ENCODE measurements at regions not wholly inside any gene's neighbourhood (a gene's known extent, or its start where the extent isn't known, plus 50 kb on each side); places are given as distances from the start of the nearest gene placed in this dataset.

GRCh38 chr15:95830281-95830680 lies 500.2 kb upstream of the NR2F2 start:
- intact Hi-C loops (cut with DNase I), result no loop called here

DNA sequence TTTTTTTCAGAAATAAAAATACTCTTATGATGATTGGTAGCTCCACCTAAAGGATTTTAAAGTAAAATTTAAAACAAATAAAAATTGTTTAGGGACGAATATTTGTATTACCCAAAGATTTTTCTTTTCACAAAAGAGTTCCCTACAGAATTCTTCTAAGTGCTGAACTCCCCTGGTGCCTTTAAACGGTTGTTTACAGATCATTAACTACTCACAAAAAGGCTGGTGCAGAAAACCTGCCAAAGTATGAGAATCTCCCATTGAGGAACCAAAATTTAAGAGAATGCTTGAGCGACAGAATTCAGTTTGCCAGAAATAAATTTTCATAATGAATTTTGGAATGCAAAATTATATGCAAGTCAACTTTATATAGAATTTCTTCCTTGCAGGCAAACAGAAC lies 497.8 kb upstream of the NR2F2 start:
- intact Hi-C loops (cut with DNase I), result no loop called here
- DNase-seq (no peak), ATAC-seq (no peak)
- WGBS, 2 donors, result 41 to 50% methylated on average over 3 of the region's 3 CpGs
- no peaks in the 10 kb centered on the region for H3K4me1 ChIP-seq
- no peaks in the 10 kb centered on the region for H3K36me3 ChIP-seq (replicated peaks in 1 of 2; ENCODE audit: insufficient read depth in 1 of 2, low read depth in 2 of 2)
- no peaks in the 10 kb centered on the region for H3K27me3 ChIP-seq
- no peak overlapping the region for H3K4me3 ChIP-seq
- TF ChIP-seq POLR2A (IDR thresholded peaks at IDR 0.05), result no peak
- TF ChIP-seq, protein P1, sequence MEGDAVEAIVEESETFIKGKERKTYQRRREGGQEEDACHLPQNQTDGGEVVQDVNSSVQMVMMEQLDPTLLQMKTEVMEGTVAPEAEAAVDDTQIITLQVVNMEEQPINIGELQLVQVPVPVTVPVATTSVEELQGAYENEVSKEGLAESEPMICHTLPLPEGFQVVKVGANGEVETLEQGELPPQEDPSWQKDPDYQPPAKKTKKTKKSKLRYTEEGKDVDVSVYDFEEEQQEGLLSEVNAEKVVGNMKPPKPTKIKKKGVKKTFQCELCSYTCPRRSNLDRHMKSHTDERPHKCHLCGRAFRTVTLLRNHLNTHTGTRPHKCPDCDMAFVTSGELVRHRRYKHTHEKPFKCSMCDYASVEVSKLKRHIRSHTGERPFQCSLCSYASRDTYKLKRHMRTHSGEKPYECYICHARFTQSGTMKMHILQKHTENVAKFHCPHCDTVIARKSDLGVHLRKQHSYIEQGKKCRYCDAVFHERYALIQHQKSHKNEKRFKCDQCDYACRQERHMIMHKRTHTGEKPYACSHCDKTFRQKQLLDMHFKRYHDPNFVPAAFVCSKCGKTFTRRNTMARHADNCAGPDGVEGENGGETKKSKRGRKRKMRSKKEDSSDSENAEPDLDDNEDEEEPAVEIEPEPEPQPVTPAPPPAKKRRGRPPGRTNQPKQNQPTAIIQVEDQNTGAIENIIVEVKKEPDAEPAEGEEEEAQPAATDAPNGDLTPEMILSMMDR (IDR thresholded peaks at IDR 0.05), result no peak
- no peak overlapping the region for H3K27ac ChIP-seq
- no peaks in the 10 kb centered on the region for H3K9me3 ChIP-seq

More at GRCh38 chr15:95830281-95830680, 500.2 kb upstream of the NR2F2 start:
- Histone ChIP-seq H3K9me3 (no peaks in the 10 kb centered on the region), H3K4me3 (no peak overlapping the region), H3K36me3 (replicated peaks in 1 of 2; ENCODE audit: insufficient read depth in 1 of 2, low read depth in 2 of 2) (no peaks in the 10 kb centered on the region), H3K27me3 (no peaks in the 10 kb centered on the region), H3K4me1 (no peaks in the 10 kb centered on the region), H3K27ac (no peak overlapping the region)
- DNase-seq (no peak), ATAC-seq (no peak)
- TF ChIP-seq POLR2A (IDR thresholded peaks at IDR 0.05), result no peak
- TF ChIP-seq, protein P1 (IDR thresholded peaks at IDR 0.05), result no peak
- 51 to 52% methylated on average over 4 of the region's 4 CpGs for WGBS, 2 donors

- no peak for DNase-seq
Observed at GRCh38 chr15:95834028-95834804, 496.3 kb upstream of the NR2F2 start.

DNA sequence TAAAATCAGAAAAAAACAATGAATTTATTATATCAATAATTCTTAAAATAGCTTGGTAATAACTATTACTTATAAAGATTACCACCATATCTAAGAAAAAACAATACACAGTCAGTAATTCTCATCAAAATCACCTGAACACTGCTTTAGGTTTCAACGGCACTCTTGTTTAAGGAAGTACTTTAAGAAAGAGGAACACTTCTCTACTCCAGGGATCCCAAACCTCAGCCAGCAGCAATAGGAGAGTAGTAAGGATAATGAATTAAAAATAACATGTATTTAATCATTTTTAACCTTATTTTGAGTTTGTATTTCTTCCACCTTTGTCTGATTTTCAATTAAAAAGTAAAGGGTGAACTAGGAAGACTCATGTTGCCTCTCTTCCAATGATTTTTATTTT lies 494.0 kb upstream of the NR2F2 start:
- ATAC-seq (no peak), DNase-seq (no peak)
- H3K36me3 ChIP-seq (replicated peaks in 1 of 2; ENCODE audit: insufficient read depth in 1 of 2, low read depth in 2 of 2), result no peaks in the 10 kb centered on the region
- no peaks in the 10 kb centered on the region for H3K27me3 ChIP-seq
- WGBS, 2 donors, result 67 to 80% methylated on average over 1 of the region's 1 CpG
- no peaks in the 10 kb centered on the region for H3K9me3 ChIP-seq
- no peak overlapping the region for H3K27ac ChIP-seq
- TF ChIP-seq, protein P1 (IDR thresholded peaks at IDR 0.05), result no peak
- TF ChIP-seq POLR2A (IDR thresholded peaks at IDR 0.05), result no peak
- H3K4me1 ChIP-seq, result no peaks in the 10 kb centered on the region
- intact Hi-C loops (cut with DNase I), result no loop called here
- no peak overlapping the region for H3K4me3 ChIP-seq

More at GRCh38 chr15:95834028-95834804, 496.3 kb upstream of the NR2F2 start:
- no peaks in the 10 kb centered on the region for H3K27me3 ChIP-seq
- no peak overlapping the region for H3K4me3 ChIP-seq
- intact Hi-C loops (cut with DNase I), result no loop called here
- no peak overlapping the region for H3K27ac ChIP-seq
- no peak for ATAC-seq
- H3K9me3 ChIP-seq, result no peaks in the 10 kb centered on the region
- 87 to 89% methylated on average over 5 of the region's 5 CpGs for WGBS, 2 donors
- H3K36me3 ChIP-seq (replicated peaks in 1 of 2; ENCODE audit: insufficient read depth in 1 of 2, low read depth in 2 of 2), result no peaks in the 10 kb centered on the region
- TF ChIP-seq POLR2A (IDR thresholded peaks at IDR 0.05), result no peak
- TF ChIP-seq, protein P1 (IDR thresholded peaks at IDR 0.05), result no peak
- no peaks in the 10 kb centered on the region for H3K4me1 ChIP-seq

All from body of pancreas (tissue), 4 donors.